ENCODE measurements at regions not wholly inside any gene's neighbourhood (a gene's known extent, or its start where the extent isn't known, plus 50 kb on each side); places are given as distances from the start of the nearest gene placed in this dataset.

DNA sequence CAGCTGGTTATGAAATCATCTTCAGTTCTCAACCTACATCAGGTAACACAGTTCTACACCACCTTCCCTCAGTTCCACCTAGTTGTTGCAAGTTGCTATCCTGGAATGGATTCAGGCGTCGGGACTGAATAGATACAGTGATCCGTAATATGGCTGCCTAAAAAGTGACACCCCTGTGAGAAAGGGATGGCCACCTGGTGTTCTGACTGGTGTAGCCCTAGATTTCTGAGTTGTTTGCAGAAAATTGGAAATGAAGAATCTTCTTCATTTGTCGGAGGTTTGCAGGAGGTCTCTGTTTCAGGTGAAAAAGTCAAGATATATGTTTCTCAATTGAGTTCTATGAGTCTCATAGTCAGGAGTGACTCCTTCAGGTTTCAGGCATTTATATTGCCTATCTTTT, 225.8 kb upstream of the ELAC2 start:
- TF ChIP-seq POLR2AphosphoS5 (IDR thresholded peaks at IDR 0.05; ENCODE audit: low read depth, low read length) (no peak), JUN (IDR thresholded peaks at IDR 0.05; ENCODE audit: low read depth, low read length) (no peak)
- DNase-seq (ENCODE audit: low read depth in 1 of 2, low spot score in 2 of 2) (no peak), FAIRE-seq (no peak)
- Histone ChIP-seq H3K4ac (replicated peaks; ENCODE audit: insufficient read length, low read depth, low read length) (no peak overlapping the region), H3K23me2 (ENCODE audit: low read depth, low read length) (no peaks in the 10 kb centered on the region), H2BK12ac (ENCODE audit: low read depth, low read length) (no peak overlapping the region), H3K36me3 (ENCODE audit: control insufficient read depth in 2 of 4, insufficient read depth in 4 of 4, low read length in 3 of 4) (no peaks in the 10 kb centered on the region), H2BK5ac (ENCODE audit: low read depth, low read length) (no peak overlapping the region), H2AK5ac (ENCODE audit: low read depth, low read length) (no peak overlapping the region), H4K8ac (ENCODE audit: extremely low read depth, insufficient read depth, low read length) (no peak overlapping the region), H2BK120ac (replicated peaks; ENCODE audit: low read depth, low read length) (no peak overlapping the region), H3K79me2 (ENCODE audit: control insufficient read depth in 1 of 2, insufficient read depth in 2 of 2, low read length in 2 of 2) (no peaks in the 10 kb centered on the region), H3K23ac (ENCODE audit: insufficient read length) (no peak overlapping the region), H2BK15ac (ENCODE audit: low read length) (no peak overlapping the region), H3K18ac (ENCODE audit: extremely low read depth, low read length) (no peak overlapping the region), H3K27ac (ENCODE audit: low read depth, low read length) (no peak overlapping the region), H3K56ac (replicated peaks; ENCODE audit: insufficient read length, low read depth, low read length) (no peak overlapping the region), H3K9ac (replicated peaks in 1 of 4; ENCODE audit: extremely low read depth in 1 of 4, low read depth in 3 of 4, low read length in 3 of 4) (no peak overlapping the region), H2BK20ac (ENCODE audit: low read length) (no peak overlapping the region), H2AFZ (ENCODE audit: low read length) (no peak overlapping the region), H3K4me3 (ENCODE audit: extremely low read depth in 1 of 4, insufficient read depth in 2 of 4, low read depth in 3 of 4, low read length in 4 of 4) (no peak overlapping the region), H4K20me1 (replicated peaks in 1 of 2; ENCODE audit: control insufficient read depth in 1 of 2, insufficient read depth in 2 of 2, low read length in 2 of 2) (no peaks in the 10 kb centered on the region), H3K4me1 (replicated peaks in 1 of 4; ENCODE audit: control insufficient read depth in 3 of 4, insufficient read depth in 4 of 4, low read length in 3 of 4) (no peaks in the 10 kb centered on the region), H3K79me1 (ENCODE audit: low read depth, low read length) (no peaks in the 10 kb centered on the region), H3K14ac (ENCODE audit: insufficient read length) (no peak overlapping the region), H3K4me2 (ENCODE audit: insufficient read depth in 1 of 2, low read depth in 2 of 2, low read length in 2 of 2) (no peak overlapping the region), H4K5ac (ENCODE audit: insufficient read length, low read depth, low read length) (no peak overlapping the region), H3K9me3 (ENCODE audit: insufficient read depth in 2 of 2, low read depth in 1 of 2, low read length in 1 of 2) (no peaks in the 10 kb centered on the region), H3K27me3 (replicated peaks in 1 of 4; ENCODE audit: control insufficient read depth in 3 of 4, extremely low read depth in 1 of 4, insufficient read depth in 3 of 4, low read length in 3 of 4) (no peaks in the 10 kb centered on the region), H4K91ac (replicated peaks; ENCODE audit: insufficient read length, low read length) (no peak overlapping the region)
- WGBS, 2 experiments (ENCODE audit: extremely low coverage in 1 of 2, insufficient coverage in 1 of 2, insufficient read length in 1 of 2, insufficient replicate concordance in 2 of 2, low coverage in 1 of 2, low lambda C conversion rate in 2 of 2, missing lambda C conversion rate in 1 of 2) = 83% methylated on average over 4 of the region's 4 CpGs; no CpG with 5 or more reads in 1 of the 2 experiments
- POLR2A ChIA-PET (ENCODE audit: partially characterized antibody) = no interaction called here
- CTCF ChIA-PET (ENCODE audit: partially characterized antibody) = no interaction called here
